IMR-90 (cell line): ENCODE measurements at regions not wholly inside any gene's neighbourhood (a gene's known extent, or its start where the extent isn't known, plus 50 kb on each side); places are given as distances from the start of the nearest gene placed in this dataset.

Experiments used
- ATAC-seq: fragments of 200-7000 bp; cut with Tn5 transposase; 2 replicates; pipeline ENCODE4 v1.9.1; 2020; ENCODE audit warnings: low read depth, mild to moderate bottlenecking, moderate library complexity
- BruUV-seq: library from RNA; stranded (reverse); fragments of 400-500 nt; replicated peaks from 2 replicates; lab custom pipeline; 2021; lab: Mats Ljungman, UMichigan
- CTCF ChIA-PET: fragments of 300-600 bp; formaldehyde crosslinking; extraction: SDS; loops from one replicate; lab custom pipeline; 2021; ENCODE audit warnings: antibody characterized with exemption; lab: Yijun Ruan, JAX
- POLR2A ChIA-PET: fragments of 300-600 bp; sonication (Branson Sonifier 250); formaldehyde crosslinking; loops from one replicate; lab custom pipeline; 2022; ENCODE audit warnings: antibody characterized with exemption; ENCODE audit not compliant: unreplicated experiment; lab: Charles Lee
- DNase-seq: peaks from one replicate; pipeline ENCODE4 v3.0.0; 2013
- H2AFZ ChIP-seq: replicated peaks from 2 replicates; pipeline ENCODE3; 2013; ENCODE audit warnings: low read length, mild to moderate bottlenecking; ENCODE audit not compliant: poor library complexity
- H2AK5ac ChIP-seq: 2 replicates; pipeline ENCODE4 v1.6.1; 2013; ENCODE audit warnings: low read depth, low read length, inconsistent platforms
- H2AK9ac ChIP-seq: replicated peaks from 2 replicates; pipeline ENCODE3; 2013; ENCODE audit warnings: mild to moderate bottlenecking, low read depth, low read length, moderate library complexity; ENCODE audit not compliant: poor library complexity
- H2BK120ac ChIP-seq: 2 replicates; pipeline ENCODE4 v1.6.1; 2013; ENCODE audit warnings: low read depth, low read length, inconsistent platforms
- H2BK15ac ChIP-seq: 3 replicates; pipeline ENCODE4 v1.6.1; 2013; ENCODE audit warnings: low read depth, low read length, inconsistent platforms
- H2BK20ac ChIP-seq: 2 replicates; pipeline ENCODE4 v1.6.1; 2013; ENCODE audit warnings: low read depth, mild to moderate bottlenecking, inconsistent platforms, low read length, moderate library complexity
- H2BK5ac ChIP-seq: 2 replicates; pipeline ENCODE4 v1.6.1; 2013; ENCODE audit warnings: mild to moderate bottlenecking, low read depth, low read length, inconsistent platforms; ENCODE audit not compliant: poor library complexity, severe bottlenecking
- H3K14ac ChIP-seq: replicated peaks from 2 replicates; pipeline ENCODE4 v1.6.1; 2013; ENCODE audit warnings: low read depth, low read length, inconsistent platforms
- H3K18ac ChIP-seq: 2 replicates; pipeline ENCODE4 v1.6.1; 2013; ENCODE audit warnings: low read depth, low read length, control low read depth
- H3K23ac ChIP-seq: 2 replicates; pipeline ENCODE4 v1.6.1; 2013; ENCODE audit warnings: low read depth, low read length, inconsistent platforms
- H3K27ac ChIP-seq: 2 replicates; pipeline ENCODE4 v1.5.1; 2013; ENCODE audit warnings: mild to moderate bottlenecking, control low read depth, low read length; ENCODE audit not compliant: insufficient read depth
- H3K27me3 ChIP-seq: 2 replicates; pipeline ENCODE4 v1.6.1; 2013; ENCODE audit warnings: low read length; ENCODE audit not compliant: control insufficient read depth, insufficient read depth
- H3K36me3 ChIP-seq: 2 replicates; pipeline ENCODE4 v1.6.1; 2013; ENCODE audit warnings: low read length, mixed read lengths; ENCODE audit not compliant: control insufficient read depth, insufficient read depth
- H3K4ac ChIP-seq: 2 replicates; pipeline ENCODE4 v1.6.1; 2013; ENCODE audit warnings: low read depth, low read length, inconsistent platforms
- H3K4me1 ChIP-seq: 2 replicates; pipeline ENCODE4 v1.6.1; 2013; ENCODE audit warnings: low read length, mixed read lengths; ENCODE audit not compliant: control insufficient read depth, insufficient read depth
- H3K4me2 ChIP-seq: 2 replicates; pipeline ENCODE4 v1.6.1; 2013; ENCODE audit warnings: low read depth, mild to moderate bottlenecking, control low read depth, low read length, moderate library complexity
- H3K4me3 ChIP-seq: 2 replicates; pipeline ENCODE4 v1.5.1; 2013; ENCODE audit warnings: low read depth, mild to moderate bottlenecking, control low read depth, low read length, moderate library complexity; ENCODE audit not compliant: insufficient read depth
- H3K56ac ChIP-seq: 2 replicates; pipeline ENCODE4 v1.6.1; 2013; ENCODE audit warnings: low read length, inconsistent platforms; ENCODE audit not compliant: insufficient read depth; ENCODE audit errors: extremely low read depth
- H3K79me1 ChIP-seq, 2 experiments: 2 replicates each; pipeline ENCODE4 v1.6.1; 2013; ENCODE audit warnings: low read length in 2 of 2, inconsistent platforms in 1 of 2, low read depth in 1 of 2
- H3K9ac ChIP-seq: 2 replicates; pipeline ENCODE4 v1.6.1; 2013; ENCODE audit warnings: low read depth, low read length, control low read depth
- H3K9me1 ChIP-seq: 2 replicates; pipeline ENCODE4 v1.6.1; 2013; ENCODE audit warnings: low read length, inconsistent platforms; ENCODE audit not compliant: insufficient read depth
- H3K9me3 ChIP-seq: 2 replicates; pipeline ENCODE4 v1.6.1; 2013; ENCODE audit warnings: low read length; ENCODE audit not compliant: control insufficient read depth, insufficient read depth
- H4K20me1 ChIP-seq: 2 replicates; pipeline ENCODE4 v1.6.1; 2013; ENCODE audit warnings: low read length, inconsistent platforms; ENCODE audit not compliant: insufficient read depth
- H4K5ac ChIP-seq: 2 replicates; pipeline ENCODE4 v1.6.1; 2013; ENCODE audit warnings: mild to moderate bottlenecking, low read depth, low read length, control low read depth
- H4K8ac ChIP-seq, 2 experiments: 2 replicates each; pipeline ENCODE4 v1.6.1; 2013; ENCODE audit warnings: low read depth in 2 of 2, low read length in 2 of 2, control low read depth in 1 of 2, inconsistent platforms in 1 of 2
- H4K91ac ChIP-seq: 2 replicates; pipeline ENCODE4 v1.6.1; 2013; ENCODE audit warnings: low read depth, low read length, inconsistent platforms; ENCODE audit not compliant: insufficient read depth
- CEBPB ChIP-seq: IDR thresholded peaks from 2 replicates; pipeline ENCODE4 v1.6.1; 2012; ENCODE audit warnings: low read depth, low read length, improper control_type of control experiment
- RCOR1 ChIP-seq: IDR thresholded peaks from 2 replicates; pipeline ENCODE4 v1.6.1; 2012; ENCODE audit warnings: mild to moderate bottlenecking, low read length, improper control_type of control experiment; ENCODE audit not compliant: insufficient replicate concordance
- dilution Hi-C: fragments of 300-500 bp; cut with HindIII; formaldehyde crosslinking; loops from one replicate; pipeline ENCODE4 v1.14.3; 2018; ENCODE audit warnings: low sequenced_read_pairs; ENCODE audit not compliant: unreplicated experiment
- in situ Hi-C: fragments of 300-500 bp; cut with MboI; formaldehyde crosslinking; loops from 3 replicates; pipeline ENCODE4 v1.14.3; 2019; ENCODE audit warnings: low sequenced_read_pairs, inconsistent platforms, mixed read lengths
- intact Hi-C: fragments of 100-400 bp; cut with micrococcal nuclease; formaldehyde crosslinking; loops from 2 replicates; pipeline ENCODE4 v1.10.0; 2022

DNA sequence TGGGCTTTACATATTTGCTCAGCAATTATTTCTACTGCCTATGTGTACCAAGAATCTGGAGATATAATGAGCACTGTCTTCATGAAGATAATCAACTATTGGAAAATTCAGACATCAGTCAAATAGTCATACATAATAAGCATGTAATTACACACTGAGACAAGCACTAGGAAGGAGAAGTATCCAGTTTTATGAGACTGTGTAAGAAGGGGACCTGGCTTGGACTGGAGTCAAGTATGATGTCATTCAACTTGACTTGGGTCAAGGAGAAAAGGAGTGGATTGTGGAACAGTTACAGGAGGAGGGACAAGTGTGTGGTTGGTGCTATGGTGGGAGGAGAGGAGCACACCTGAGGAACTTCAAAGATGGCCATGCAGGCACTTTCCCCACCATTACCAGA lies 419.8 kb upstream of the TRIB2 start:
- POLR2A ChIA-PET = no interaction called here
- intact Hi-C loops = no loop called here
- no peak for ATAC-seq

More for the DNA sequence above, 419.8 kb upstream of the TRIB2 start:
- TF ChIP-seq RCOR1 = no peak
- no peak for TF ChIP-seq CEBPB
- H3K4me3 ChIP-seq = no peak overlapping the region
- no peak overlapping the region for H2AK5ac ChIP-seq
- H4K20me1 ChIP-seq = no peaks in the 10 kb centered on the region
- dilution Hi-C loops = no loop called here
- no TSS peak for BruUV-seq
- no peak overlapping the region for H4K91ac ChIP-seq
- H4K8ac ChIP-seq = no peak overlapping the region
- H3K23ac ChIP-seq = no peak overlapping the region
- H3K4me1 ChIP-seq = peaks cover 8% of the 10 kb centered on the region
- no peaks in the 10 kb centered on the region for H3K27me3 ChIP-seq
- H2BK5ac ChIP-seq = no peak overlapping the region
- CTCF ChIA-PET = no interaction called here
- H3K9ac ChIP-seq = no peak overlapping the region
- in situ Hi-C loops = no loop called here
- no peak overlapping the region for H3K56ac ChIP-seq
- H2BK15ac ChIP-seq = no peak overlapping the region
- H3K27ac ChIP-seq = no peak overlapping the region
- no peak overlapping the region for H2AK9ac ChIP-seq
- no peaks in the 10 kb centered on the region for H3K9me3 ChIP-seq
- H3K9me1 ChIP-seq = 0 out of 2 replicates have a peak, but pooled peaks cover 2% of the 10 kb centered on the region
- no peak overlapping the region for H2AFZ ChIP-seq
- no peaks in the 10 kb centered on the region for H3K79me1 ChIP-seq
- no peaks in the 10 kb centered on the region for H3K36me3 ChIP-seq
- no peak overlapping the region for H2BK120ac ChIP-seq
- no peak overlapping the region for H3K4me2 ChIP-seq
- H3K18ac ChIP-seq = no peak overlapping the region
- no peak overlapping the region for H2BK20ac ChIP-seq
- H3K14ac ChIP-seq = no peak overlapping the region
- no peak for DNase-seq
- H4K5ac ChIP-seq = no peak overlapping the region
- H3K4ac ChIP-seq = no peak overlapping the region
